ENCODE measurements at regions not wholly inside any gene's neighbourhood (a gene's known extent, or its start where the extent isn't known, plus 50 kb on each side); places are given as distances from the start of the nearest gene placed in this dataset.
"Not testable (repeated sequence)": the region's sequence is repeated elsewhere in the genome, so short reads cannot be mapped to it uniquely, and the experiment has no call there.

- DNase-seq (ENCODE audit: extremely low read depth, low read depth) = no peak
Measured at GRCh38 chrY:16490706-16491105, 1389.3 kb downstream of the CDY2B start.

- no peak for DNase-seq (ENCODE audit: extremely low read depth, low read depth)
Measured at GRCh38 chrY:16486696-16487215, 1393.3 kb downstream of the CDY2B start.

- no peak for DNase-seq (ENCODE audit: extremely low read depth, low read depth)
Measured at GRCh38 chrY:16480031-16480430, 1400.0 kb downstream of the CDY2B start.

- peak; percentile 73 for DNase-seq (ENCODE audit: extremely low read depth, low read depth)
Measured at GRCh38 chrY:16474053-16474452, 1406.0 kb downstream of the CDY2B start.

- no peak for DNase-seq (ENCODE audit: extremely low read depth, low read depth)
Measured at GRCh38 chrY:16454799-16455198, 1425.2 kb downstream of the CDY2B start.

- no peak for DNase-seq (ENCODE audit: extremely low read depth, low read depth)
Measured at GRCh38 chrY:16446152-16446551, 1433.9 kb downstream of the CDY2B start.

GRCh38 chrY:16409206-16409923 is 1470.7 kb downstream of the CDY2B start:
- not testable (repeated sequence) for DNase-seq (ENCODE audit: extremely low read depth, low read depth)

GRCh38 chrY:16379458-16379857 is 1500.6 kb downstream of the CDY2B start:
- not testable (repeated sequence) for DNase-seq (ENCODE audit: extremely low read depth, low read depth)

- not testable (repeated sequence) for DNase-seq (ENCODE audit: extremely low read depth, low read depth)
Measured at GRCh38 chrY:16341592-16341991, 1538.4 kb downstream of the CDY2B start.

- DNase-seq (ENCODE audit: extremely low read depth, low read depth) = not testable (repeated sequence)
Measured at GRCh38 chrY:16330032-16330758, 1549.8 kb downstream of the CDY2B start.

- DNase-seq (ENCODE audit: extremely low read depth, low read depth) = not testable (repeated sequence)
Measured at GRCh38 chrY:16329135-16329820, 1550.7 kb downstream of the CDY2B start.

Small RNA genes in the stretch of these regions (small RNA-seq; reads per million reads assigned to genes)
- 0 reads per million in 2 experiments for gene RNU6-184P
